Body of pancreas (tissue), 4 donors: ENCODE measurements at regions not wholly inside any gene's neighbourhood (a gene's known extent, or its start where the extent isn't known, plus 50 kb on each side); places are given as distances from the start of the nearest gene placed in this dataset.

Experiments used
- ATAC-seq: fragments of 150-250 bp; one replicate; pipeline ENCODE4 v1.9.1; 2016
- DNase-seq, 4 donors: peaks; one replicate each; pipeline ENCODE4 v3.0.0-alpha.2; 2019
- H3K27ac ChIP-seq, 4 donors: fragments of 200-600 bp; sonication (generic); 1 replicate in 3 of 4; 2 replicates in 1 of 4; pipeline versions ENCODE4 v1.5.1 to v1.6.1; 2016 to 2019; ENCODE audit warnings: mild to moderate bottlenecking in 1 of 4, mixed read lengths in 1 of 4, moderate library complexity in 1 of 4
- H3K27me3 ChIP-seq, 2 donors: fragments of 200-600 bp; sonication (generic); one replicate each; pipeline ENCODE4 v1.6.0; 2016; ENCODE audit warnings: mild to moderate bottlenecking in 1 of 2
- H3K36me3 ChIP-seq, 2 donors: fragments of 200-600 bp; sonication (generic); replicated peaks in 1 of 2; 2 replicates each; pipeline ENCODE4 v1.5.1; 2016; ENCODE audit warnings: low read depth in 2 of 2; ENCODE audit not compliant: insufficient read depth in 1 of 2
- H3K4me1 ChIP-seq: fragments of 200-600 bp; sonication (generic); one replicate; pipeline ENCODE4 v1.6.0; 2016
- H3K4me3 ChIP-seq, 2 donors: fragments of 200-600 bp; sonication (generic); 1 replicate in 1 of 2; 2 replicates in 1 of 2; pipeline ENCODE4 v1.5.1; 2016 to 2019
- H3K9me3 ChIP-seq, 3 donors: fragments of 200-600 bp; sonication (generic); 1 replicate in 2 of 3; 2 replicates in 1 of 3; pipeline ENCODE4 v1.5.1; 2016
- POLR2A ChIP-seq, 3 donors: fragments of 450-650 bp; IDR thresholded peaks; one replicate each; pipeline ENCODE4 v1.6.1; 2016; ENCODE audit warnings: antibody characterized with exemption in 3 of 3, mild to moderate bottlenecking in 2 of 3
- WGBS, 2 donors: methylation state at CpG; one replicate each; pipeline ENCODE4 v1.1.5; 2017; 5-methylcytosine and 5-hydroxymethylcytosine counted together
- intact Hi-C: fragments of 100-400 bp; cut with DNase I; formaldehyde crosslinking; loops from one replicate; pipeline ENCODE4 v1.15.1; 2023
- TF ChIP-seq, protein P1 (sequence below), 7 experiments: fragments of 450-650 bp in 4 of 7; fragments of 200-600 bp in 3 of 7; sonication (generic) in 3 of 7; IDR thresholded peaks; one replicate each; pipeline ENCODE4 v1.5.1; 2016 to 2019; ENCODE audit warnings: antibody characterized with exemption in 7 of 7

- no peaks in the 10 kb centered on the region for H3K27me3 ChIP-seq
- no peak overlapping the region for H3K27ac ChIP-seq
- no peak for ATAC-seq
- no peak overlapping the region for H3K4me3 ChIP-seq
- WGBS, 2 donors: 66 to 75% methylated on average over 2 of the region's 2 CpGs
- DNase-seq: no peak
- TF ChIP-seq, protein P1, sequence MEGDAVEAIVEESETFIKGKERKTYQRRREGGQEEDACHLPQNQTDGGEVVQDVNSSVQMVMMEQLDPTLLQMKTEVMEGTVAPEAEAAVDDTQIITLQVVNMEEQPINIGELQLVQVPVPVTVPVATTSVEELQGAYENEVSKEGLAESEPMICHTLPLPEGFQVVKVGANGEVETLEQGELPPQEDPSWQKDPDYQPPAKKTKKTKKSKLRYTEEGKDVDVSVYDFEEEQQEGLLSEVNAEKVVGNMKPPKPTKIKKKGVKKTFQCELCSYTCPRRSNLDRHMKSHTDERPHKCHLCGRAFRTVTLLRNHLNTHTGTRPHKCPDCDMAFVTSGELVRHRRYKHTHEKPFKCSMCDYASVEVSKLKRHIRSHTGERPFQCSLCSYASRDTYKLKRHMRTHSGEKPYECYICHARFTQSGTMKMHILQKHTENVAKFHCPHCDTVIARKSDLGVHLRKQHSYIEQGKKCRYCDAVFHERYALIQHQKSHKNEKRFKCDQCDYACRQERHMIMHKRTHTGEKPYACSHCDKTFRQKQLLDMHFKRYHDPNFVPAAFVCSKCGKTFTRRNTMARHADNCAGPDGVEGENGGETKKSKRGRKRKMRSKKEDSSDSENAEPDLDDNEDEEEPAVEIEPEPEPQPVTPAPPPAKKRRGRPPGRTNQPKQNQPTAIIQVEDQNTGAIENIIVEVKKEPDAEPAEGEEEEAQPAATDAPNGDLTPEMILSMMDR (IDR thresholded peaks at IDR 0.05): no peak
- TF ChIP-seq POLR2A (IDR thresholded peaks at IDR 0.05): no peak
- H3K36me3 ChIP-seq: no peaks in the 10 kb centered on the region
- H3K4me1 ChIP-seq: no peaks in the 10 kb centered on the region
- no peaks in the 10 kb centered on the region for H3K9me3 ChIP-seq
- intact Hi-C loops: no loop called here
These were observed 465.8 kb upstream of the SYT1 start for GRCh38 chr12:78398750-78399149.

- H3K4me3 ChIP-seq: no peak overlapping the region
- ATAC-seq (no peak), DNase-seq (no peak)
- TF ChIP-seq POLR2A (IDR thresholded peaks at IDR 0.05): no peak
- TF ChIP-seq, protein P1 (IDR thresholded peaks at IDR 0.05): no peak
- no peaks in the 10 kb centered on the region for H3K9me3 ChIP-seq
- H3K36me3 ChIP-seq: no peaks in the 10 kb centered on the region
- no peaks in the 10 kb centered on the region for H3K4me1 ChIP-seq
- intact Hi-C loops: no loop called here
- WGBS, 2 donors: 50 to 52% methylated on average over 5 of the region's 5 CpGs
- H3K27me3 ChIP-seq: no peaks in the 10 kb centered on the region
- no peak overlapping the region for H3K27ac ChIP-seq
These were observed 462.0 kb upstream of the SYT1 start for GRCh38 chr12:78402366-78403134.

DNA sequence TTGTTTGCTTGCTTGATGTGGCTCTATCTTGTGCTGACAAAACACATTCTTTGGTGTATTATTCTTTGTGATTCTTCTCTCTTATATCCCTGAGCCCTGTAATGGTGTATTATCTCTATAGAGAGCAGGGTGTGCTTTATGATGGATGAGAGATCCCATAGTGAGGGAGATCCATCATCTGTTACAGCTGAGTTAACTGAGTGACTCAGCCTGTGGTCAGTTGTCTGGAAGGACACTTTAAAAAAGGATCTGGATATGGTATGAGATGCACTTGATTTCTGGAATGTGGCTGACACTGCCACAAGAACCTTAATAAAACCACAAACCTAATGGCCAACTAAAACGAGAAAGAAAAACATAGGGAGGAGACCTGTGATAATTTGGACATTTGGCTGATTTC, 461.4 kb upstream of the SYT1 start:
- no peaks in the 10 kb centered on the region for H3K4me1 ChIP-seq
- no peak overlapping the region for H3K4me3 ChIP-seq
- H3K27me3 ChIP-seq: no peaks in the 10 kb centered on the region
- WGBS, 2 donors: 21 to 25% methylated on average over 1 of the region's 1 CpG
- intact Hi-C loops: no loop called here
- DNase-seq (no peak), ATAC-seq (no peak)
- H3K27ac ChIP-seq: no peak overlapping the region
- no peaks in the 10 kb centered on the region for H3K9me3 ChIP-seq
- no peaks in the 10 kb centered on the region for H3K36me3 ChIP-seq
- no peak for TF ChIP-seq POLR2A (IDR thresholded peaks at IDR 0.05)
- TF ChIP-seq, protein P1 (IDR thresholded peaks at IDR 0.05): no peak

GRCh38 chr12:78403681-78404080, 460.9 kb upstream of the SYT1 start:
- Histone ChIP-seq H3K27ac (no peak overlapping the region), H3K4me3 (no peak overlapping the region), H3K36me3 (no peaks in the 10 kb centered on the region), H3K9me3 (no peaks in the 10 kb centered on the region), H3K27me3 (no peaks in the 10 kb centered on the region), H3K4me1 (no peaks in the 10 kb centered on the region)
- TF ChIP-seq, protein P1 (IDR thresholded peaks at IDR 0.05): no peak
- TF ChIP-seq POLR2A (IDR thresholded peaks at IDR 0.05): no peak
- DNase-seq (no peak), ATAC-seq (no peak)
- intact Hi-C loops: no loop called here
- WGBS, 2 donors: 69 to 76% methylated on average over 3 of the region's 3 CpGs

GRCh38 chr12:78406213-78406612, 458.4 kb upstream of the SYT1 start:
- 39 to 59% methylated on average over 2 of the region's 2 CpGs for WGBS, 2 donors
- DNase-seq (no peak), ATAC-seq (no peak)
- Histone ChIP-seq H3K27me3 (no peaks in the 10 kb centered on the region), H3K36me3 (no peaks in the 10 kb centered on the region), H3K4me1 (no peaks in the 10 kb centered on the region), H3K27ac (no peak overlapping the region), H3K4me3 (no peak overlapping the region), H3K9me3 (no peaks in the 10 kb centered on the region)
- TF ChIP-seq, protein P1 (IDR thresholded peaks at IDR 0.05): no peak
- TF ChIP-seq POLR2A (IDR thresholded peaks at IDR 0.05): no peak
- intact Hi-C loops: no loop called here
